Erythroblast (primary cell): ENCODE measurements at regions not wholly inside any gene's neighbourhood (a gene's known extent, or its start where the extent isn't known, plus 50 kb on each side); places are given as distances from the start of the nearest gene placed in this dataset.

Source experiments
- DNase-seq, 2 experiments: peaks; one replicate each; lab custom pipeline; 2025; lab: John Stamatoyannopoulos, UW
- GATA1 ChIP-seq: IDR thresholded peaks from 2 replicates; pipeline ENCODE4 v1.6.1; 2011; ENCODE audit warnings: low read depth, mild to moderate bottlenecking, control low read depth, low read length, moderate library complexity
- POLR2A ChIP-seq: IDR thresholded peaks from 2 replicates; pipeline ENCODE4 v1.6.1; 2011; ENCODE audit warnings: mild to moderate bottlenecking, low read length

GRCh38 chr6:152874846-152875568, 107.8 kb downstream of the FBXO5 start:
- TF ChIP-seq GATA1 (no peak), POLR2A (no peak)
- no peak for DNase-seq

GRCh38 chr6:152879681-152880080, 103.2 kb downstream of the FBXO5 start:
- no peak for DNase-seq
- TF ChIP-seq POLR2A = no peak
- TF ChIP-seq GATA1 = no peak

- no peak for TF ChIP-seq GATA1
- TF ChIP-seq POLR2A = no peak
- DNase-seq = no peak
These were observed 89.7 kb downstream of the FBXO5 start for GRCh38 chr6:152893187-152893586.

- DNase-seq = no peak
- TF ChIP-seq POLR2A = no peak
- TF ChIP-seq GATA1 = no peak
These were observed 85.9 kb downstream of the FBXO5 start for GRCh38 chr6:152896923-152897322.

- TF ChIP-seq GATA1 (no peak), POLR2A (no peak)
- peak; percentile 35 to 62 for DNase-seq
These were observed 84.9 kb downstream of the FBXO5 start for GRCh38 chr6:152897807-152898399.

GRCh38 chr6:152904678-152905077, 78.2 kb downstream of the FBXO5 start:
- TF ChIP-seq POLR2A (no peak), GATA1 (no peak)
- DNase-seq = no peak

- no peak for TF ChIP-seq POLR2A
- no peak for TF ChIP-seq GATA1
- DNase-seq = no peak
These were observed 77.1 kb downstream of the FBXO5 start for GRCh38 chr6:152905551-152906299.

GRCh38 chr6:152909241-152909640, 73.6 kb downstream of the FBXO5 start:
- no peak for TF ChIP-seq GATA1
- no peak for TF ChIP-seq POLR2A

GRCh38 chr6:152916035-152916434, 66.8 kb downstream of the FBXO5 start:
- no peak for DNase-seq
- TF ChIP-seq POLR2A (no peak), GATA1 (no peak)

More at GRCh38 chr6:152909241-152909640, 73.6 kb downstream of the FBXO5 start:
- no peak for DNase-seq

- no peak for DNase-seq
- TF ChIP-seq POLR2A = no peak
- no peak for TF ChIP-seq GATA1
These were observed 63.9 kb downstream of the FBXO5 start for GRCh38 chr6:152918991-152919390.

GRCh38 chr6:152920016-152920415, 62.8 kb downstream of the FBXO5 start:
- no peak for DNase-seq
- TF ChIP-seq POLR2A = no peak
- TF ChIP-seq GATA1 = no peak
